CD4-positive, alpha-beta T cell treated with Interleukin-6 for 4 hours (primary cell): ENCODE measurements at regions not wholly inside any gene's neighbourhood (a gene's known extent, or its start where the extent isn't known, plus 50 kb on each side); places are given as distances from the start of the nearest gene placed in this dataset.

ENCODE experiments used
- DNase-seq: peaks from one replicate; pipeline ENCODE4 v3.0.0-alpha.2; 2020; ENCODE audit warnings: mixed read lengths

- no peak for DNase-seq
Observed at GRCh38 chr6:45739058-45739457, 276.6 kb downstream of the CLIC5 start.

GRCh38 chr6:45738057-45738455 is 277.6 kb downstream of the CLIC5 start:
- no peak for DNase-seq

- DNase-seq = no peak
Observed at GRCh38 chr6:45737331-45738056, 278.2 kb downstream of the CLIC5 start.

DNA sequence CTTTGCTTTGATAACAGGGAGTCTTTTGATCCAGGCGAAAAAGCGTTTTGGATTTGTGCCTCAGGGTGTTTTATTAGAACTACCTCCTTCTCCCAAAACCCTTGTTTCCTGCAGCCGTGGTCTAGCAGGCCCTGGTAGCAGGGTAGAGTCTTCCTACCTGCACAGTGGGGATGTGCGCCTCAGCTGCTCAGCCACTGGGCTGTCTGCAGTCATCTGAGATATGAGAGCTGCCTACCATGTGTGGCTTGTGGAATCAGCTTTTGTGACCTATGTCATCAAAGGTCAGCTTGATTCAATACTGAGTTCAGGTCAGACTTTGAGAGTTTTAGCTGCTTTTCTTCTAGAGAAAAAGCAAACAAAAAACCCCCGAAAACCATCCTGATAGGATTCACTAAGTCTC is 279.5 kb downstream of the CLIC5 start:
- DNase-seq = no peak

DNA sequence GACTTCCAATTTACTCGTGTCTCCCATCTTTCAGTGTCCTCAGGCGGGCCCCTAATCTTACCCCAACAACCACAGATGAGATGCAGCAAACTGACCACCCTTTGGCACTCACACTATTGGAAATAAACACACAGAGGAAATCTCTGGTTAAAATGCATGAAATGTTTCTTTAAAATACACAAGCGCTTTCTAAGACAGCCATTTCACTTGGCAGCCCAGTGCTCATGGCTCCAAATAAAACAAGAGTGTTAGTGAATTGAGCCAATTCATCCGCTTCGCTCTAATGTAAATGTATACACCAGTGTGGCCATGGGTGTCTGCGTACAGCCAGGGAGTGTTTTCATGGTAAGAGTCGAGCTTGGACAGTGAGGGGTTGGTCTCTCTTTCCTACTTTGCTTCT is 282.9 kb downstream of the CLIC5 start:
- no peak for DNase-seq

DNA sequence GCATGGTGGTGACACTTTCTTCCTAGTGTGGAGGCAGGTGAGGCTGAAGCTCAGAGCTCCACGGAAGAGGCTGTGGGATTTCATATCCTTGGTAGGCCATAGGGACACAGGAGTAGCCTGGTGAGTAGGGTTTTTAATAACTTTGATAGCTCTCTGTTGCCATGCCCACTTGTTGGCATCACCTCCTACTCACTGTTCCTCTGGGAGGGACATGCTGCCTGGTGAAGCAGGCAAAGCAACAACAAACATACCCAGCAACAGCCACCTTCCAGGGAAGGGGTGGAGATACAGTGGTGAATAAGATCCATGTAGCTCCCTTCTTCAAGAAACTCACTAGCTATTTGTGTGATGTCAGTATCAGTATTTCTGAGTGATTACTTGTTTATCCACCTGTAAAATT is 285.4 kb downstream of the CLIC5 start:
- no peak for DNase-seq

- no peak for DNase-seq
Observed at GRCh38 chr6:45728674-45729073, 287.0 kb downstream of the CLIC5 start.

GRCh38 chr6:45727819-45728449 is 287.7 kb downstream of the CLIC5 start:
- no peak for DNase-seq

DNA sequence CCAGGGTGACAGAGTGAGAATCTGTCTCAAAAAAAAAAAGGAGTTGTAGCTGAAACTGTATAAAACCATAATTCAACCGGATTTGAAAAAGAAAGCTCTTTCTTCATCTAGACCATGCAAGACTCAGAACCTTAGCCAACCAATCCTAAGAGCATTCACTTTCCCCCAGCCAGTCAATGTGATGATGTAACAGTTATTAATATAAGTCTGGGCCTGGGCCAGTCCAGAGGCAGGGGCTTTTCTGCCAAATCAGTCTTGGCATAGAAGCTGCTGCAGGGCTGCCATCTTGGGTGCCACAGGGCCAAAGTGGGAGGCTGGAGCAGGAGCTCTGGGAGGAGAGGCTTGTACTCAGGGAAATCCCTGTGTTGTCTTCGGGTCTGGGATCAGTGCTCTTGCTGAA is 288.4 kb downstream of the CLIC5 start:
- DNase-seq = no peak

DNA sequence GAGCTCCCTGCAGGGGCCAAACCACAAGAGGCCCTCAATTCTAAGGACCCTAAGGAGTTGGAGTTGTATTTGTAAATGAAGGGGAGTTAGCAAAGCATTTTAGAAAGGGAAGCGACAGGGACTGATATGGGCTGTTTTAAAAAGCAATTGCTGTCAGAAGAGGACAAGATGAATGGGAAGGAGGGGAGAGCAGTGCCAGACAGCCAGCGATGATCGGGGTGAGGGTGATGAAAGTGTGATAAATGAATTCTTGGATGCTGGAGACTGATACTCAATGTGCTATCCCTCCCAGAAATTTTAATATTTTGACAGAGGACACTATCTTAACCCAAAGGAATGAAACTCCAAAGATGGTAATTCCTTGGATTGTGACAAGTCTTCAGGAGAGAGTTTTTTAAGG is 289.2 kb downstream of the CLIC5 start:
- no peak for DNase-seq

DNA sequence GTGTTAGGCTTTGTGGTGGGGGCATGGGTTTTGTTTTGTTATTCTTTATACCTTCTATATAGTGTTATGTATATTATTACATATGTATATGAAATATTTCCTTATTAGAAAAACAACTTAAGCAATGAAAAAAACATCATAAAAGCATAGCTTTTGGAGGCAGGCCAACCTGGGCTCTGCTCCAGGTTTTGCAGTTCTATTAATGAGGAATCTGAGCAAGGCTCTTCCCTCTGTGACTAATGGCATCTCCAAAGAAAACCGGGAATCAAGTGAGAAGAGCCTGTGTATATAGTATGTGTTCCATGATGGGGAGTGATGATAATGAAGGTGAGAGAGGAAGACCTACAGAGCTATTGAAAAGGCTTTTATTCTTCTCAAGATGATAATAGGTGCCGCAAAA is 291.1 kb downstream of the CLIC5 start:
- no peak for DNase-seq

DNA sequence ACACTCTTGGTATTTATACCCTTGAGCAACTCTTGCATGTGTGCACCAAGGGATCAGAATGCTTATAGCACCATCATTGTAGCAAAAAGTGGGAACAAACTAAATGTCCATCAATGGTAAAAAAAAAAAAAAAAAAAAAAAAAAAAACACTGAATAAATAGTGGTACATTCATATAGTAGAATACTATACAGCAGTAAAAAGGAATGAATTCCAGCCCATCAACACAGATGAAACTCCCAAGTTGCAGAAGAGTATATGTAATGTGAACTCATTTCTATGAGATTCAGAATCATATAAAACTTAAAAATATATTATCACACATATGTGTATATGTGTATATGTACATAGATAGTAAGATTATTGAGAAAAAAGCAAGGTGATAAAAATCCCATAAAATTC is 291.6 kb downstream of the CLIC5 start:
- DNase-seq = no peak

- no peak for DNase-seq
Observed at GRCh38 chr6:45722876-45723275, 292.8 kb downstream of the CLIC5 start.

- DNase-seq = no peak
Observed at GRCh38 chr6:45721665-45722064, 294.0 kb downstream of the CLIC5 start.

- DNase-seq = no peak
Observed at GRCh38 chr6:45718871-45719270, 296.8 kb downstream of the CLIC5 start.

- no peak for DNase-seq
Observed at GRCh38 chr6:45718131-45718530, 297.5 kb downstream of the CLIC5 start.

DNA sequence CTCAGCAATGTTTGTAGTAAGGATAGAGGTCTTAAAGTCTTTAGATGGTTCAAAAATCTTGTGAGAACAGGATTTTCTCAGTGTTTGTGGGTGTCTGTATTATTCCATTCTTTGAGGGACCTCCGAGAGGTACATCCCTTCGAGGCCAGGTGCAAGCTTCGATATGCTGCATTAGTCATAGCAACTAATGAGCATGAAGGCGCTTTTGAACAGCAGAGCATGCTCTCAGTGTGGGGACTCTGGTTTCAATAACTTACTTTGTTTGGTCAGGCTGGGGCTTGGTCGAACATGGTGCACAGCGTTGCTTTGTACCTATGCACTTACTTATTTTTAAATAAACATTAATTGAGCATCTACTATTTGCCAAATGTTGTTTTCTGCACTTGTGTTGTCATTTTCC is 297.9 kb downstream of the CLIC5 start:
- DNase-seq = no peak

DNA sequence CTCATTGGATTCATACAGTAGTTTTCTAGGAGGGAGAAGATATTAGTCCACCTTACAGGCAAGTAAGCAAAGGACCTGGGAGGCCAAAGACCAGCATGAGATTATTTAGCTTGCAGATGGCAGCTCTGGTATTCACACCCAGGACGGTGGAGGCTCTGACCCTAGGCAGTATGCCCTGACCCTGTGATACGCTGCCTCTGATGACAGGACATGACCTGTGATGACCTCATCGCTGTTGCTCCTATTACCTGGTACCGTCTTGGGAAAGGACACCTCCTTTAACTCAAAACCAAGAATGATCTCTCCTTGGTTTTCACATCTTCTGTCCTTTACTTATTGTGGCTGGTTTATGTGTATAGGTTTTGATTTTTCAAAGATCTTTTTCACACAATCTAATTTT is 298.6 kb downstream of the CLIC5 start:
- DNase-seq = no peak

DNA sequence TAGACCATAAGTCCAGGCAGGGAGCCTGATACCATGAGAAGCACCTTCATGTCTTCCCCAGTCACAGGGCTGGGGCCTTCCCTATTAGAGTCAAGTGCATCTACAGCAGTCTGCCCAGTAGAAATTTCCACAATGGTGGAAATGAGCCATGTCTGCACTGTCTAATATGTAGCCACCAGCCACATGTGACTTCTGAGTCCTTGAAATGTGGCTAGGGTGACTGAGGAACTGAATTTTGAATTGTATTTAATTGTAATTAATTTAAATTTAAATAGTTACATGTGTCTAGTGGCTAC is 300.2 kb downstream of the CLIC5 start:
- DNase-seq = no peak

GRCh38 chr6:45714741-45715507 is 300.7 kb downstream of the CLIC5 start:
- DNase-seq = peak; percentile 65

- DNase-seq = no peak
Observed at GRCh38 chr6:45714006-45714730, 301.5 kb downstream of the CLIC5 start.
